ENCODE measurements at regions not wholly inside any gene's neighbourhood (a gene's known extent, or its start where the extent isn't known, plus 50 kb on each side); places are given as distances from the start of the nearest gene placed in this dataset.

DNA sequence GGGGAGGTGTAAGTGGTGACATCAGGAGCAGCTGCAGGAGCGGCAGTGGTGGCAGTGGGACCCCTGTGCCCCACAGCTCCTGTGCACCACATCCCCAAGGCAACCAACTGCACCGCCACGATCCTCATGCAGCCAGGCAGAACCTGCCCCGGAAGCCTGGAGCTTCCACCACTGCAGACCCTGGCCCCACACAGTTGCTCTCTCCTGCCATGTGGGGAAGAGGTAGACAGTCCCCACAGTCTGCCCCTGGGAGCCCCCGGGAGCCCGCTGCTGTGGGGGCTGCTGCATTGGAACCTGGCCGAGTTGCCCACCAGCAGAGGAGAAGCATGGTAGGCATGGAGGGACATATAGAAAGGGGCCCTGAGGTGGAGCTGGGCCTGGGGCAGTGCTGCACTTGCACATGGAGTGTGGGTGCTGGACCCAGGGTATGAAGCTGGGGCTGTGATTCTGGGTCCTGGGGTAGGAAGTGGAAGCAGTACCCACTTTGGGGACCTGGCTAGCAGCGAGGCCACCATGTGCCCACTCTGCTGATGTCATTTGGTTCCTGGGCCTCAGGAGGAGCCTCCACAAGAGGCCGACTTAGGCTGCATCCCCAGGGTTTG is 623.3 kb upstream of the LRRTM4 start:
- no peak for TF ChIP-seq HMGA2 (CRISPR knock-in tag; IDR thresholded peaks at IDR 0.05)
- Mint-ChIP-seq H3K27me3 (ENCODE audit: low read depth) (no peaks in the 10 kb centered on the region), H3K9me3 (no peaks in the 10 kb centered on the region), H3K4me3 (no peak overlapping the region), H3K4me1 (no peaks in the 10 kb centered on the region), H3K36me3 (no peaks in the 10 kb centered on the region), H3K27ac (no peak overlapping the region)
- no peak for ATAC-seq
- CTCF ChIA-PET: no interaction called here
- no peak for DNase-seq (ENCODE audit: low spot score)
- POLR2A ChIA-PET: no interaction called here

DNA sequence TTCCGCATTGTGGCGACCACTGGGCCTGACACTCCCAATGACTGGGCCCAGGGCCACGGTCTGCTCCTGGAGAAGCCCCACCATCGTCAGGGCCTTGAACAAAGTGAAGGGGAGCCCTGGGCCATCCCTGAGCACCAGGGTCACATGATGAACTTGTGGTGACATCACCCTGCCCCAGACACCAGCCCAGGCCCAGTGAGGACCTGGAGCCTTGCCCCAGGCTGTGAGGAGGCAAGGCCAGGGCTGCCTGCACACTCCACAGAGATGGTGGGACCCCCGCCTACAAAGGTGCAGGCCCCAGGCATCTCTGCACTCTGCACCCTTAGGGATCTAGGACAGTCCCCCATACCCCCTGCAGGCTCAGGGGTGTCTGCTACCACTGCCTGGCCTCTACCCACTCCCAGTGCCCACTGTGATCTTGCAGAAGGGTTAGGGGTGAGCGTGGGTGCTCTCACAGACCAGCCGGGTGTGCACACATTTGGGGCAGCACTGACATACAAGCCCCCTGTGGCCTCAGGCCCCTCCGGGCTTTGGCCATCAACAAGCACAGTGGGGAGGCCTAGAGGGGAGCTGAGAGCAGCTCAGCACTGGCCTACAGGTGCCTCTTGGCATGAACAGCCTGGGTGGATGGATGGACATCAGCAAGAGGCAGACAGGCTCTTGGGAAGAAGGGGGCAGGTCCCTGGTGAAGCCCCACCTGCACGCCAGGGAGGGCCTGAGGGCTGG is 624.0 kb upstream of the LRRTM4 start:
- no peaks in the 10 kb centered on the region for H3K36me3 Mint-ChIP-seq
- ChIA-PET CTCF (no interaction called here), POLR2A (no interaction called here)
- no peaks in the 10 kb centered on the region for H3K27me3 Mint-ChIP-seq (ENCODE audit: low read depth)
- DNase-seq (ENCODE audit: low spot score) (no peak), ATAC-seq (no peak)
- H3K9me3 Mint-ChIP-seq: no peaks in the 10 kb centered on the region
- no peak overlapping the region for H3K27ac Mint-ChIP-seq
- TF ChIP-seq, protein P1, sequence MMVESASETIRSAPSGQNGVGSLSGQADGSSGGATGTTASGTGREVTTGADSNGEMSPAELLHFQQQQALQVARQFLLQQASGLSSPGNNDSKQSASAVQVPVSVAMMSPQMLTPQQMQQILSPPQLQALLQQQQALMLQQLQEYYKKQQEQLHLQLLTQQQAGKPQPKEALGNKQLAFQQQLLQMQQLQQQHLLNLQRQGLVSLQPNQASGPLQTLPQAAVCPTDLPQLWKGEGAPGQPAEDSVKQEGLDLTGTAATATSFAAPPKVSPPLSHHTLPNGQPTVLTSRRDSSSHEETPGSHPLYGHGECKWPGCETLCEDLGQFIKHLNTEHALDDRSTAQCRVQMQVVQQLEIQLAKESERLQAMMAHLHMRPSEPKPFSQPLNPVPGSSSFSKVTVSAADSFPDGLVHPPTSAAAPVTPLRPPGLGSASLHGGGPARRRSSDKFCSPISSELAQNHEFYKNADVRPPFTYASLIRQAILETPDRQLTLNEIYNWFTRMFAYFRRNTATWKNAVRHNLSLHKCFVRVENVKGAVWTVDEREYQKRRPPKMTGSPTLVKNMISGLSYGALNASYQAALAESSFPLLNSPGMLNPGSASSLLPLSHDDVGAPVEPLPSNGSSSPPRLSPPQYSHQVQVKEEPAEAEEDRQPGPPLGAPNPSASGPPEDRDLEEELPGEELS (CRISPR knock-in tag; IDR thresholded peaks at IDR 0.05): no peak
- no peak for TF ChIP-seq NFATC4 (CRISPR knock-in tag; IDR thresholded peaks at IDR 0.05)
- no peak for TF ChIP-seq HMGA2 (CRISPR knock-in tag; IDR thresholded peaks at IDR 0.05)
- no peak overlapping the region for H3K4me3 Mint-ChIP-seq
- H3K4me1 Mint-ChIP-seq: no peaks in the 10 kb centered on the region

DNA sequence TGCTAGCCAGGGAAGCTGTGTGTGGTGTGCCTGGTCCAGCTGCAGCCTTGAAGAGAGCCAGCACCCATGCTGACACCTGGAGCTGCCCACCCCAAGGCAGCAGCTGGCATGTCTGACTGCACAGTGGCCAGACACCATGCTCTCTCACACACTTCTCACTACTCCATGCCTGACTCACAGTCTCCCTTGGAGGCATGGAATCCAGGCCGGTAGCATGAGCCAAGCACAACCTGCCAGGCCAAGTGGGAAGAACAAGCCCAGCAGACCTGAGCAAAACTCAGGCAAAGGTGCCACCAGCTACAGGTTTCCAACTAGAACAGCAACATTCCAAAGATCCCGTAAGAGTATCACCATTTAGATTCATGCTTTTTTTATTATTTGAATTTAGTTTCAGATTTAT is 625.3 kb upstream of the LRRTM4 start:
- H3K9me3 Mint-ChIP-seq: peaks cover 4% of the 10 kb centered on the region; the same call in 1 of the 2 replicates

DNA sequence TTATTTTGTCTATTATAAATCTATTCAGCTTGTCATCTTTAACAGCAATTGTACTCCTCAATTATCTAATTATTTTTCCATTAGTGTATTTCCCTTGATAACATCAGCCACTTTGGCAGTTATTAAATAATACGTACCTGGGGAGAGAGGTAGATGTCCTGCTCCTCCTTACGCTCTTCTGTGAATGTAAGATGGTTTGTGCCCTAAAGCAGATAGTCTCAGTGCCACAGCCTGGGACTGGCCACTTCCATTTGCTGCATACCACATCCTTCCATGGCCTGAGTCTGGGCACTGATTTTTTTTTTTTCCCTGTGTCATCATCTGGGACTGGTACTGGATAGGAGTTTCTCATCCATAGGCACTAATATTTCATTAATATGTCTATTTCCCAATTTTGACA is 632.4 kb upstream of the LRRTM4 start:
- H3K4me3 Mint-ChIP-seq: no peak overlapping the region
- DNase-seq (ENCODE audit: low spot score): no peak
- no peaks in the 10 kb centered on the region for H3K36me3 Mint-ChIP-seq
- ChIA-PET POLR2A (no interaction called here), CTCF (no interaction called here)
- H3K27me3 Mint-ChIP-seq (ENCODE audit: low read depth): no peaks in the 10 kb centered on the region
- ATAC-seq: no peak
- no peak overlapping the region for H3K27ac Mint-ChIP-seq
- H3K9me3 Mint-ChIP-seq: peaks cover 4% of the 10 kb centered on the region; the same call in 1 of the 2 replicates
- H3K4me1 Mint-ChIP-seq: no peaks in the 10 kb centered on the region
- TF ChIP-seq, protein P2, sequence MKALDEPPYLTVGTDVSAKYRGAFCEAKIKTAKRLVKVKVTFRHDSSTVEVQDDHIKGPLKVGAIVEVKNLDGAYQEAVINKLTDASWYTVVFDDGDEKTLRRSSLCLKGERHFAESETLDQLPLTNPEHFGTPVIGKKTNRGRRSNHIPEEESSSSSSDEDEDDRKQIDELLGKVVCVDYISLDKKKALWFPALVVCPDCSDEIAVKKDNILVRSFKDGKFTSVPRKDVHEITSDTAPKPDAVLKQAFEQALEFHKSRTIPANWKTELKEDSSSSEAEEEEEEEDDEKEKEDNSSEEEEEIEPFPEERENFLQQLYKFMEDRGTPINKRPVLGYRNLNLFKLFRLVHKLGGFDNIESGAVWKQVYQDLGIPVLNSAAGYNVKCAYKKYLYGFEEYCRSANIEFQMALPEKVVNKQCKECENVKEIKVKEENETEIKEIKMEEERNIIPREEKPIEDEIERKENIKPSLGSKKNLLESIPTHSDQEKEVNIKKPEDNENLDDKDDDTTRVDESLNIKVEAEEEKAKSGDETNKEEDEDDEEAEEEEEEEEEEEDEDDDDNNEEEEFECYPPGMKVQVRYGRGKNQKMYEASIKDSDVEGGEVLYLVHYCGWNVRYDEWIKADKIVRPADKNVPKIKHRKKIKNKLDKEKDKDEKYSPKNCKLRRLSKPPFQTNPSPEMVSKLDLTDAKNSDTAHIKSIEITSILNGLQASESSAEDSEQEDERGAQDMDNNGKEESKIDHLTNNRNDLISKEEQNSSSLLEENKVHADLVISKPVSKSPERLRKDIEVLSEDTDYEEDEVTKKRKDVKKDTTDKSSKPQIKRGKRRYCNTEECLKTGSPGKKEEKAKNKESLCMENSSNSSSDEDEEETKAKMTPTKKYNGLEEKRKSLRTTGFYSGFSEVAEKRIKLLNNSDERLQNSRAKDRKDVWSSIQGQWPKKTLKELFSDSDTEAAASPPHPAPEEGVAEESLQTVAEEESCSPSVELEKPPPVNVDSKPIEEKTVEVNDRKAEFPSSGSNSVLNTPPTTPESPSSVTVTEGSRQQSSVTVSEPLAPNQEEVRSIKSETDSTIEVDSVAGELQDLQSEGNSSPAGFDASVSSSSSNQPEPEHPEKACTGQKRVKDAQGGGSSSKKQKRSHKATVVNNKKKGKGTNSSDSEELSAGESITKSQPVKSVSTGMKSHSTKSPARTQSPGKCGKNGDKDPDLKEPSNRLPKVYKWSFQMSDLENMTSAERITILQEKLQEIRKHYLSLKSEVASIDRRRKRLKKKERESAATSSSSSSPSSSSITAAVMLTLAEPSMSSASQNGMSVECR (CRISPR knock-in tag; IDR thresholded peaks at IDR 0.05; ENCODE audit: borderline replicate concordance): no peak
- TF ChIP-seq, protein P3, sequence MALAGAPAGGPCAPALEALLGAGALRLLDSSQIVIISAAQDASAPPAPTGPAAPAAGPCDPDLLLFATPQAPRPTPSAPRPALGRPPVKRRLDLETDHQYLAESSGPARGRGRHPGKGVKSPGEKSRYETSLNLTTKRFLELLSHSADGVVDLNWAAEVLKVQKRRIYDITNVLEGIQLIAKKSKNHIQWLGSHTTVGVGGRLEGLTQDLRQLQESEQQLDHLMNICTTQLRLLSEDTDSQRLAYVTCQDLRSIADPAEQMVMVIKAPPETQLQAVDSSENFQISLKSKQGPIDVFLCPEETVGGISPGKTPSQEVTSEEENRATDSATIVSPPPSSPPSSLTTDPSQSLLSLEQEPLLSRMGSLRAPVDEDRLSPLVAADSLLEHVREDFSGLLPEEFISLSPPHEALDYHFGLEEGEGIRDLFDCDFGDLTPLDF (CRISPR knock-in tag; IDR thresholded peaks at IDR 0.05): no peak
- TF ChIP-seq OVOL2 (CRISPR knock-in tag; IDR thresholded peaks at IDR 0.05; ENCODE audit: borderline replicate concordance) (no peak), JUN (CRISPR knock-in tag; IDR thresholded peaks at IDR 0.05) (no peak), GABPB1 (CRISPR knock-in tag; IDR thresholded peaks at IDR 0.05) (no peak)
- TF ChIP-seq, protein P4, sequence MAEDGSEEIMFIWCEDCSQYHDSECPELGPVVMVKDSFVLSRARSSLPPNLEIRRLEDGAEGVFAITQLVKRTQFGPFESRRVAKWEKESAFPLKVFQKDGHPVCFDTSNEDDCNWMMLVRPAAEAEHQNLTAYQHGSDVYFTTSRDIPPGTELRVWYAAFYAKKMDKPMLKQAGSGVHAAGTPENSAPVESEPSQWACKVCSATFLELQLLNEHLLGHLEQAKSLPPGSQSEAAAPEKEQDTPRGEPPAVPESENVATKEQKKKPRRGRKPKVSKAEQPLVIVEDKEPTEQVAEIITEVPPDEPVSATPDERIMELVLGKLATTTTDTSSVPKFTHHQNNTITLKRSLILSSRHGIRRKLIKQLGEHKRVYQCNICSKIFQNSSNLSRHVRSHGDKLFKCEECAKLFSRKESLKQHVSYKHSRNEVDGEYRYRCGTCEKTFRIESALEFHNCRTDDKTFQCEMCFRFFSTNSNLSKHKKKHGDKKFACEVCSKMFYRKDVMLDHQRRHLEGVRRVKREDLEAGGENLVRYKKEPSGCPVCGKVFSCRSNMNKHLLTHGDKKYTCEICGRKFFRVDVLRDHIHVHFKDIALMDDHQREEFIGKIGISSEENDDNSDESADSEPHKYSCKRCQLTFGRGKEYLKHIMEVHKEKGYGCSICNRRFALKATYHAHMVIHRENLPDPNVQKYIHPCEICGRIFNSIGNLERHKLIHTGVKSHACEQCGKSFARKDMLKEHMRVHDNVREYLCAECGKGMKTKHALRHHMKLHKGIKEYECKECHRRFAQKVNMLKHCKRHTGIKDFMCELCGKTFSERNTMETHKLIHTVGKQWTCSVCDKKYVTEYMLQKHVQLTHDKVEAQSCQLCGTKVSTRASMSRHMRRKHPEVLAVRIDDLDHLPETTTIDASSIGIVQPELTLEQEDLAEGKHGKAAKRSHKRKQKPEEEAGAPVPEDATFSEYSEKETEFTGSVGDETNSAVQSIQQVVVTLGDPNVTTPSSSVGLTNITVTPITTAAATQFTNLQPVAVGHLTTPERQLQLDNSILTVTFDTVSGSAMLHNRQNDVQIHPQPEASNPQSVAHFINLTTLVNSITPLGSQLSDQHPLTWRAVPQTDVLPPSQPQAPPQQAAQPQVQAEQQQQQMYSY (CRISPR knock-in tag; IDR thresholded peaks at IDR 0.05): no peak
- TF ChIP-seq, protein P5, sequence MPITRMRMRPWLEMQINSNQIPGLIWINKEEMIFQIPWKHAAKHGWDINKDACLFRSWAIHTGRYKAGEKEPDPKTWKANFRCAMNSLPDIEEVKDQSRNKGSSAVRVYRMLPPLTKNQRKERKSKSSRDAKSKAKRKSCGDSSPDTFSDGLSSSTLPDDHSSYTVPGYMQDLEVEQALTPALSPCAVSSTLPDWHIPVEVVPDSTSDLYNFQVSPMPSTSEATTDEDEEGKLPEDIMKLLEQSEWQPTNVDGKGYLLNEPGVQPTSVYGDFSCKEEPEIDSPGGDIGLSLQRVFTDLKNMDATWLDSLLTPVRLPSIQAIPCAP (CRISPR knock-in tag; IDR thresholded peaks at IDR 0.05): no peak

More for the DNA sequence above, 625.3 kb upstream of the LRRTM4 start:
- TF ChIP-seq, protein P6, sequence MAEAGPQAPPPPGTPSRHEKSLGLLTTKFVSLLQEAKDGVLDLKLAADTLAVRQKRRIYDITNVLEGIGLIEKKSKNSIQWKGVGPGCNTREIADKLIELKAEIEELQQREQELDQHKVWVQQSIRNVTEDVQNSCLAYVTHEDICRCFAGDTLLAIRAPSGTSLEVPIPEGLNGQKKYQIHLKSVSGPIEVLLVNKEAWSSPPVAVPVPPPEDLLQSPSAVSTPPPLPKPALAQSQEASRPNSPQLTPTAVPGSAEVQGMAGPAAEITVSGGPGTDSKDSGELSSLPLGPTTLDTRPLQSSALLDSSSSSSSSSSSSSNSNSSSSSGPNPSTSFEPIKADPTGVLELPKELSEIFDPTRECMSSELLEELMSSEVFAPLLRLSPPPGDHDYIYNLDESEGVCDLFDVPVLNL (CRISPR knock-in tag; IDR thresholded peaks at IDR 0.05; ENCODE audit: borderline replicate concordance, low read depth): no peak
- TF ChIP-seq ZNF232 (CRISPR knock-in tag; IDR thresholded peaks at IDR 0.05) (no peak), JUN (CRISPR knock-in tag; IDR thresholded peaks at IDR 0.05) (no peak)
- ATAC-seq: no peak
- POLR2A ChIA-PET: no interaction called here
- Mint-ChIP-seq H3K4me3 (no peak overlapping the region), H3K36me3 (no peaks in the 10 kb centered on the region), H3K27me3 (ENCODE audit: low read depth) (no peaks in the 10 kb centered on the region), H3K27ac (no peak overlapping the region), H3K4me1 (no peaks in the 10 kb centered on the region)
- no peak for DNase-seq (ENCODE audit: low spot score)
- CTCF ChIA-PET: no interaction called here
